ENCODE measurements at regions not wholly inside any gene's neighbourhood (a gene's known extent, or its start where the extent isn't known, plus 50 kb on each side); places are given as distances from the start of the nearest gene placed in this dataset.

- Histone ChIP-seq H3K4me1 (peaks cover 31% of the 10 kb centered on the region), H3K27ac (no peak overlapping the region), H3K4me2 (peak overlapping the region; percentile 54), H3K9ac (no peak overlapping the region), H4K20me1 (no peaks in the 10 kb centered on the region), H3K4me3 (no peak overlapping the region), H3K36me3 (no peaks in the 10 kb centered on the region), H3K9me3 (peaks cover 9% of the 10 kb centered on the region; the same call in 1 of the 2 replicates), H3K27me3 (no peaks in the 10 kb centered on the region)
- TF ChIP-seq Cebpa-rat (IDR thresholded peaks at IDR 0.05), result no peak
Measured at GRCh38 chr20:58566981-58567380, 51.8 kb upstream of the APCDD1L start.

GRCh38 chr20:58565461-58566175 is 50.4 kb upstream of the APCDD1L start:
- Histone ChIP-seq H3K9me3 (peaks cover 9% of the 10 kb centered on the region; the same call in 1 of the 2 replicates), H3K4me2 (no peak overlapping the region)
- TF ChIP-seq Cebpa-rat (IDR thresholded peaks at IDR 0.05), result no peak

More at GRCh38 chr20:58565461-58566175, 50.4 kb upstream of the APCDD1L start:
- no peaks in the 10 kb centered on the region for H3K36me3 ChIP-seq
- H3K27me3 ChIP-seq, result no peaks in the 10 kb centered on the region
- H3K27ac ChIP-seq, result no peak overlapping the region
- H3K4me3 ChIP-seq, result no peak overlapping the region
- H3K9ac ChIP-seq, result no peak overlapping the region
- no peaks in the 10 kb centered on the region for H4K20me1 ChIP-seq
- H3K4me1 ChIP-seq, result peaks cover 31% of the 10 kb centered on the region

Measured in BLaER1 (cell line).